Stimulated activated naive B cell treated with anti-CD40 and anti-IgM and Interleukin-4, amounts not matched to agents 10 μg/mL and 1 μg/mL and 100 μg/mL, for 72 hours (primary cell): ENCODE measurements at regions not wholly inside any gene's neighbourhood (a gene's known extent, or its start where the extent isn't known, plus 50 kb on each side); places are given as distances from the start of the nearest gene placed in this dataset.

ENCODE experiments used
- ATAC-seq, 2 donors: fragments of 150-1000 bp; cut with Tn5 transposase; replicated peaks; 2 replicates each; pipeline ENCODE4 v1.10.0; 2021; ENCODE audit warnings: moderate library complexity in 1 of 2
- DNase-seq: peaks from one replicate; pipeline ENCODE4 v3.0.0; 2021
- H3K27ac Mint-ChIP-seq: one replicate; pipeline ENCODE4 v1.8.0; 2022; ENCODE audit warnings: mild to moderate bottlenecking, mixed read lengths
- H3K27me3 Mint-ChIP-seq, 2 donors: one replicate each; pipeline ENCODE4 v1.8.0; 2022; ENCODE audit warnings: mixed read lengths in 2 of 2
- H3K36me3 Mint-ChIP-seq, 2 donors: one replicate each; pipeline ENCODE4 v1.8.0; 2022; ENCODE audit warnings: mixed read lengths in 2 of 2, mild to moderate bottlenecking in 1 of 2
- H3K4me1 Mint-ChIP-seq, 2 donors: one replicate each; pipeline ENCODE4 v1.8.0; 2022; ENCODE audit warnings: mixed read lengths in 2 of 2, mild to moderate bottlenecking in 1 of 2
- H3K4me3 Mint-ChIP-seq, 2 donors: one replicate each; pipeline ENCODE4 v1.8.0; 2022; ENCODE audit warnings: mild to moderate bottlenecking in 2 of 2, mixed read lengths in 2 of 2, moderate library complexity in 1 of 2
- H3K9me3 Mint-ChIP-seq, 2 donors: one replicate each; pipeline ENCODE4 v1.8.0; 2022; ENCODE audit warnings: mixed read lengths in 2 of 2, mild to moderate bottlenecking in 1 of 2

DNA sequence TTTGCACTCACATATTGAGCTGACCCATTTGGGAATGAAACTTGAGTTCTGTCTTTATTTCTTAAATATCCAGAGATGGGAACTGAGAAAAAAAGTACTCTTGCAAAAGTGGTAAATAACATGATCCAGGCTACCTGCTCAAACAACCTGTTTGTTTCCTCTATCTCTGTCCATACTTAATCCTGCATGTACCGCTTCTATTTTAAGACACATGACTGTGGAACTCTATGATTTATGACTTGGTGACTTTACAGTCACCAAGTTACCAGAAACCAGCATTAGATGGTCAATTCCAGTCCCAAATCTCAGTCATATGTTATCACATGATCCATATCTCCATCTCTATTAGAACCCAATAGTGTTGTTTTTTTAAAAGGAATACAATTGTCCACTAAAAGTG lies 606.7 kb downstream of the EPHA5 start:
- H3K4me3 Mint-ChIP-seq, result no peak overlapping the region
- H3K4me1 Mint-ChIP-seq, result no peaks in the 10 kb centered on the region
- DNase-seq, result no peak
- H3K27ac Mint-ChIP-seq, result no peak overlapping the region
- no peaks in the 10 kb centered on the region for H3K27me3 Mint-ChIP-seq
- no peaks in the 10 kb centered on the region for H3K36me3 Mint-ChIP-seq
- ATAC-seq, result no peak
- peaks cover 0 to 2% of the 10 kb centered on the region in 2 donors for H3K9me3 Mint-ChIP-seq

DNA sequence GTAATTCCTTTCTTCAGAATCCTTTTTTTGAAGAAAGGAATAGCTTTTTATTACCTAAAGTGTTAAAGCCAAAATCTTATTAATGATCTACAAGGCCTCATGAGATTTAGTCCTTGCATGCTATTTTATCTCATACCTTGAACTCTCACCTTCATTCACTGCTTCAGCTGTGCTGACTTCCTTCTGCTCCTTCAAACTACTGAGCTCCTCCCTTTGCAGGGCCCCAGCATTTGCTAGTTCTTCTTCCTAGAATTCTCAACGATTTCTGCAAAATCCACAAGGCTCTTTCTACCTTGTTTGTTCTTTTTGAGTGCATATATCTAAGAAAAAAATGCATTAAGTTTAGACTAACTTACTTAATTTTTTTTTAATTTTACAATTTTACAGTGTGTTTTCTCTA lies 619.5 kb downstream of the EPHA5 start:
- Mint-ChIP-seq H3K4me3 (no peak overlapping the region), H3K27ac (no peak overlapping the region), H3K36me3 (no peaks in the 10 kb centered on the region), H3K4me1 (no peaks in the 10 kb centered on the region), H3K27me3 (no peaks in the 10 kb centered on the region), H3K9me3 (peaks cover 4 to 5% of the 10 kb centered on the region in 2 donors)
- ATAC-seq (no peak), DNase-seq (no peak)

DNA sequence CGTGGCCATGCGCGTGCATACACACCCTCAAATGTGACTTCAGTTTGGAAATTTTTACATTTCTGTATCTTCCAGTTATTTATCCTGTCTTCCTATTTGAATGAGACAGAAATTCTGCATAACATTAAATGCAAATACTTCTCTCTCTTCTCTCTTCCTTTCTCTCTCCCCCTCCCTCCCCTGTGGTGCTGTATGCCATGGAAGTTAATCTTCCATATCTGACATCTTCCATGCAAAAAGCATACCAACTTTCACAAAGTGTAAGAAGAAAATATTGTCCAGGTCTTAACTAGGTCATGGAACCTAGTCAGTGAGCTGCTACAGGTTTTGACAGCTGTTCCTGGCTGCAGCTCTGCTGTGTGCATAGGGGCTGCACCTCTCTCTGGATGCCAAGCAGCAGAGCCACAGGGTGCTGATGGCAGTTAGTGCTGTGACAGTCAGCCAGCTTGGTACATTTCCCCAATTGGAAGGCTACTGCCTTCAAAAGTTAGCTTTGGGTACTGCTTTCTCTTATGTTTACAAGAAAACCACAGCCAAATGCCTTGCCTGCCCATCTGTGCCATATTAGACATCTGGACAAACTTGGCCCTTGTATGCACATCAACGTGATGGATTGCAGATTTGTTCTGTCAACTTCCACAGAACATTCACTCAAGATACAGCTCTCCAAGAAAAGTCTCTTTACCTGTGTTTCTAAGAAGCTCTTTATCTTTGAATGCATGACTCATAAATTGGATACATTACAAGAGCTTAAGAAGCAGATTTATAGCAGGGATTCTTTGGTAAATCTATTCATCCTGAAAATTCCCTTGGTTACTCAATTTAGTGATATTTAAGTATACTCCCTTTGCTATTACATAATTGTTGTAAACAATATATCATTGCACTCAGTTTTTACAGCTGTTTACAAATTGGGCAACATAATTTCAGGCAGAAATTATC lies 623.8 kb downstream of the EPHA5 start:
- H3K27ac Mint-ChIP-seq, result no peak overlapping the region
- H3K9me3 Mint-ChIP-seq, result no peaks in the 10 kb centered on the region
- no peaks in the 10 kb centered on the region for H3K27me3 Mint-ChIP-seq
- no peaks in the 10 kb centered on the region for H3K4me1 Mint-ChIP-seq
- no peak for DNase-seq
- no peak for ATAC-seq
- H3K36me3 Mint-ChIP-seq, result no peaks in the 10 kb centered on the region
- H3K4me3 Mint-ChIP-seq, result no peak overlapping the region

DNA sequence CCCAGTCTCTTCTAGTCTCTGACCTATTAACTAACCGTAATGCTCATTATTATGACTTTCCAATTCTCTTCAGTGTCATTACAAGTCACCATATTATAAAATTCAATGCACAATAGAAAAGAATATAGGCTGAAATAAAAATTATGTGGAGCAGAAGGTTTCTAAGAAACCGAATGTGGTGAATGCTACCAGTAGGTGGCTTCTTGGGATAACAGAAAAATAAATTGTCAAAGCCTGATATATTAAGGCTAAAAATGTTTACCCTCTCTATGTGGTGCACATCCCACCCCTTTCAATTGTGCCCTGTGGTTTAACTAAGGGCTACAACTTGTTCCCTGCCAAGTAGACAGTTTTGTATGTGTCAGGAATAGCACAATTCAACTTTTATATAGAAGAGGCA lies 624.6 kb upstream of the TECRL start:
- DNase-seq (no peak), ATAC-seq (no peak)
- Mint-ChIP-seq H3K36me3 (no peaks in the 10 kb centered on the region), H3K4me1 (no peaks in the 10 kb centered on the region), H3K27me3 (no peaks in the 10 kb centered on the region), H3K27ac (no peak overlapping the region), H3K9me3 (peaks cover 0 to 1% of the 10 kb centered on the region in 2 donors), H3K4me3 (no peak overlapping the region)

DNA sequence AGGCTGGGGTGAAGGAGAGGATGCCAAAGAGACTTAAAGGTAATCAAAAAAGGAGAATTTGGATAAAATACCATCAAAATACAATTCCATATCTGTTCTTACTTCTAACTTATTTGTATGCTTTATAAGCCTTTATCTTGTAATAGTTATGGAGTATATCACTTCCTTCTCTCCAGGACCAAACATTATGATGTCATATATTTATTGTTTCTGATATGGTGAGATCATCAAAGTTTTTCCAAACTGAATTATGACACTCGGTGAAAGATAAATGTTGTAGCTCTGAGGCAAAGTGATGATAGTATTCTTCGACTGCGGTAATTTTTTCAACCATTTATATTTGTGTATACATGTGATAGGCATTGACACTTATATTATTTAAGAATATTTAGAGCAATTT lies 619.3 kb upstream of the TECRL start:
- no peaks in the 10 kb centered on the region for H3K36me3 Mint-ChIP-seq
- peaks cover 2 to 8% of the 10 kb centered on the region in 2 donors for H3K9me3 Mint-ChIP-seq
- no peak for ATAC-seq
- no peak overlapping the region for H3K27ac Mint-ChIP-seq
- DNase-seq, result no peak
- H3K27me3 Mint-ChIP-seq, result no peaks in the 10 kb centered on the region
- no peaks in the 10 kb centered on the region for H3K4me1 Mint-ChIP-seq
- no peak overlapping the region for H3K4me3 Mint-ChIP-seq

DNA sequence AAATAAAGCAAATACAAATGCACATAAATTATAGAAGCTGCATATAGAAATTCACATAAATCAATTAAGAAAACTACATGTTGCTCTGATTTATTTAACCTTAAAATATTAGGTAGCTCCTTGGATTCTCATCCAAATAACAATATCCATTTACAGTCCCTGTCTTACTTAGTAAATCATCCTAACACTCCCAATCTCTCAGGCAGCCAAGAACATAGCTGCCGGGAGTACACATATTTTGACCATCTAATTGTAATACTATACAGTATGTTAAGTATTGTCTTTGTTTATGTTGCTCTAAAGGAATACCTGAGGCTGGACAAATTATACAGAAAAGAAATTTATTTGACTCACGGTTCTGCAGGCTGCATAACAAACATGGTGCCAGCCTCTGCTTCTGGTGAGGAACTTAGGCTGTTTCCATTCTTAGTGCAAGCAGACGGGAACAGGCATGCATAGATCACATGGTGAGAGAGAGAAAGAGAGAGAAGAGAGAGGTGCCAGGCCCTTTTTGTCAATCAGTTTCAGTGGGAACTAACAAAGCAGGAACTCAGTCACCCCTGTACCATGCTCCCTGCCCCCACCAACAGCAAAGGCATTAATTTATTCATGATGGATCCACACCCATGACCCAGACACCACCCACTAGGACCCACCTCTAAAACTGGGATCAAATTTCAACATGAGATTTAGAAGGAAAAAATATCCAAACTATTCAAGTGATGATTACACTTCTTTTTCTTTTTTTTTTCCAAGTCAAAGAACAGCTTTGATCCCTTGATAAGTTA lies 614.8 kb upstream of the TECRL start:
- Mint-ChIP-seq H3K9me3 (peaks cover 2 to 8% of the 10 kb centered on the region in 2 donors), H3K36me3 (no peaks in the 10 kb centered on the region), H3K4me3 (no peak overlapping the region), H3K4me1 (no peaks in the 10 kb centered on the region), H3K27me3 (no peaks in the 10 kb centered on the region), H3K27ac (no peak overlapping the region)
- DNase-seq, result no peak
- no peak for ATAC-seq

DNA sequence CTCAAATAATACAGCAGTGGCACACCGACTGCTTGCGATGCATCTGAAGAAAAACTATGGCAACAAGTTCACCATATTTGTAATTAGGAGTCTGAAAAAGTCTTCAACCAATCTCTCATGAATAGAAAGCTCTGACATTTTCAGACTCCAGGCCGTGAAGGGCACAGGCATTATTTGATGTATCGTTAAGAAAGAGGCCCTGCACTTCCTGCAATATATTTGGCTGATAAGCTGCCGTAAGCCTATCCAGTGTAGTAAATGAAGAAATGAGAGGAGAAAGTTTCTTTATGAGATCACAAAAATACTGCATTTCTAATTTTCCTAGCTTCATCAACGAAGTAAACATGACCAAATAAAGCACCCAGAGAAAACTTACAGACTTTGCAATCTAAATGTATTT lies 613.8 kb upstream of the TECRL start:
- Mint-ChIP-seq H3K4me1 (no peaks in the 10 kb centered on the region), H3K4me3 (no peak overlapping the region), H3K9me3 (peaks cover 2 to 8% of the 10 kb centered on the region in 2 donors), H3K36me3 (no peaks in the 10 kb centered on the region), H3K27ac (no peak overlapping the region), H3K27me3 (no peaks in the 10 kb centered on the region)
- DNase-seq (no peak), ATAC-seq (no peak)

DNA sequence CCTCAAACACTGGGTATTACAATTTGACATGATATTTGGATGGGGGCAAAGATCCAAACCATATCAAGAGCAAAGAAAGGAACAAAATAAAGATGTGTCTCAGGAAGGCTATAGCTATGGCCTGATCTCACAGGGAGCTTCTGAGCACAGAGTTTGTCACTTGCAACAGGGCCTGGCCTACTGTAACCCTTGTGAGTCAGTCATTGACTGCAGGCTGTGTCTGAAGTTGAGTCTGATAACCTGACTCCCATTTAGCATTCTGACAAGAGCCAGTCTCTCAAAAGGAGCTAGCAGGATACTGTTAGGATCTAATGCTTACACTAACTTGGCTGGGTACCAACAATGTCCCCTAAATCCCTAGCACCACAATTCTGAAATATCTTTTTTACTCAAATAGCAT lies 612.5 kb upstream of the TECRL start:
- Mint-ChIP-seq H3K27ac (no peak overlapping the region), H3K9me3 (peaks cover 2 to 8% of the 10 kb centered on the region in 2 donors), H3K27me3 (no peaks in the 10 kb centered on the region), H3K4me1 (no peaks in the 10 kb centered on the region), H3K36me3 (no peaks in the 10 kb centered on the region), H3K4me3 (no peak overlapping the region)
- DNase-seq (no peak), ATAC-seq (peak in 1 of 2 donors; percentile 7)

DNA sequence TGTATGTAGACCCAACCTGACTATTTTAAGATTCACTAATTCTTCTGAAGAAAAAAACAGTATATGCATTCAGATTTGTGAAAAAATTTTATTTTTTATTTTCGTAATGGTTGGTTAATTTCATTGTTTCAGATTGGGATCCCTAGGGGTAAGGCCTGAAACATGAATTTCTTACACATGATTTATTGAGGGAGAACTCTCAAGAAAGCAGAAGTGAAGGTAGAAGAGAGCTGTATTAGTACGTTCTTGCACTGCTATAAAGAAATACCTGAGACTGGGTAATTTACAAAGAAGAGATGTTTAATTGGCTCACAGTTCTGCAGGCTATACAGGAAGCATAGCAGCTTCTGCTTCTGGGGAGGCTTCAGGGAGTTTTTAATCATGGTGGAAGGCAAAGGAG lies 611.9 kb upstream of the TECRL start:
- Mint-ChIP-seq H3K9me3 (peaks cover 0 to 8% of the 10 kb centered on the region in 2 donors), H3K27ac (no peak overlapping the region)
- peak in 1 of 2 donors; percentile 45 for ATAC-seq

DNA sequence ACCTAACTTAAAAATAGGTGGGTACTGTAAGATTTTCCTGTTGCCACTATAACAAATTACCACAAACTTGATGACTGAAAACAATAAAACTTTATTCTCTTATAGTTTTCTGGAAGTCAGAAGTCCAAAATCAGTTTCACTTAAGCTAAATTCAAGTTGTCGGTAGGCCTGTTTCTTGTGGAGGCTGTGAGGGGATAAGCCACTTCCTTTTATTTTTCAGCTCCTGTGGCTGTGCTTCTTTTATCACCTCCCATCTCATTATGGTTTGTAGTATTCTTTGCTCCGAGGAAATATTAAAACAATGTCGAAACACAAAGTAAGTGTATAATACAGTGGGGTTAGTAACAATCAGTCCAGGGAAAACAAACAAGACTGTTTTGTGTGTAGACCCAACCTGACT lies 610.5 kb upstream of the TECRL start:
- Mint-ChIP-seq H3K9me3 (no peaks in the 10 kb centered on the region), H3K4me3 (no peak overlapping the region), H3K27ac (no peak overlapping the region), H3K36me3 (no peaks in the 10 kb centered on the region), H3K4me1 (no peaks in the 10 kb centered on the region), H3K27me3 (no peaks in the 10 kb centered on the region)
- DNase-seq, result no peak
- no peak for ATAC-seq

More for the DNA sequence above, 611.9 kb upstream of the TECRL start:
- Mint-ChIP-seq H3K4me3 (no peak overlapping the region), H3K4me1 (no peaks in the 10 kb centered on the region), H3K36me3 (no peaks in the 10 kb centered on the region), H3K27me3 (no peaks in the 10 kb centered on the region)
- DNase-seq, result no peak

DNA sequence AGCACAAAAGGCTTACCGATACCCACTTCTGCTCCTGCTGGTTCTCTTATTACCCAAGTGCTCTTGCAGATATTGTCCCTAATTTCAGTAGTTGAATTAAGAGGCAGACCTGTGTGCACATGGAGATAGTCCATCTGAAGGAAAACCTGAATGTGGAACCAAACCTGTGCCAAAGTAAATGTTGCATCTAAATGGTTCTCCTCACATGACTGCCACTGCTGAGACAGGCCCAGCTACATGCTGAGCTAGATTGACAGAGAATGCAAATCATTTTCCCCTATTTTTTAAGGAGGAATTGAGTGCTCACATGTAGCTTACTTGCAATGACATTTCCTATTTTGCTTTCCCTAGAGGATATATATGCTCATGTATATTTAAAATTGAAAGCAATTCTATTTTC lies 609.1 kb upstream of the TECRL start:
- ATAC-seq, result no peak
- H3K36me3 Mint-ChIP-seq, result no peaks in the 10 kb centered on the region
- no peaks in the 10 kb centered on the region for H3K9me3 Mint-ChIP-seq
- H3K27ac Mint-ChIP-seq, result no peak overlapping the region
- DNase-seq, result no peak
- H3K27me3 Mint-ChIP-seq, result no peaks in the 10 kb centered on the region
- H3K4me3 Mint-ChIP-seq, result no peak overlapping the region
- H3K4me1 Mint-ChIP-seq, result no peaks in the 10 kb centered on the region

DNA sequence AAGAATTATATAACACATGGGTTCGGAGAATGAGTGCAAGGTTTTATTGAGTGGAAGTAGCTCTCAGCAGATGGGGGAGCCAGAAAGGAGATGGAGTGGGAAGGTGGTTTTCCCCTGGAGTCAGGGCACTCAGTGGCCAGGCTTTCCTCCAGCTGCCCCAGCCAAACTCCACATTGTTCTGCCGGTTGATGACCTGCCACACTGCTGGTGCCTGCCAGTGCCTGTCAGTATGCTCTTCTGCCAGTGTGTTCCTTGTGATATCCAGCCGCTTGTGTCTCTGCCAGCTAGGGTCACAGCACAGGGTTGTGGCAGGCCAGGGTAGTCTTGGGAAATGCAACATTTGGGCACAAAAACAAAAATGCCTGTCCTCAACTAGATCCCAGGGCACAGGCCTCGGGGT lies 604.8 kb upstream of the TECRL start:
- DNase-seq (no peak), ATAC-seq (no peak)
- Mint-ChIP-seq H3K4me1 (no peaks in the 10 kb centered on the region), H3K4me3 (no peak overlapping the region), H3K36me3 (no peaks in the 10 kb centered on the region), H3K9me3 (no peaks in the 10 kb centered on the region), H3K27ac (no peak overlapping the region), H3K27me3 (no peaks in the 10 kb centered on the region)

DNA sequence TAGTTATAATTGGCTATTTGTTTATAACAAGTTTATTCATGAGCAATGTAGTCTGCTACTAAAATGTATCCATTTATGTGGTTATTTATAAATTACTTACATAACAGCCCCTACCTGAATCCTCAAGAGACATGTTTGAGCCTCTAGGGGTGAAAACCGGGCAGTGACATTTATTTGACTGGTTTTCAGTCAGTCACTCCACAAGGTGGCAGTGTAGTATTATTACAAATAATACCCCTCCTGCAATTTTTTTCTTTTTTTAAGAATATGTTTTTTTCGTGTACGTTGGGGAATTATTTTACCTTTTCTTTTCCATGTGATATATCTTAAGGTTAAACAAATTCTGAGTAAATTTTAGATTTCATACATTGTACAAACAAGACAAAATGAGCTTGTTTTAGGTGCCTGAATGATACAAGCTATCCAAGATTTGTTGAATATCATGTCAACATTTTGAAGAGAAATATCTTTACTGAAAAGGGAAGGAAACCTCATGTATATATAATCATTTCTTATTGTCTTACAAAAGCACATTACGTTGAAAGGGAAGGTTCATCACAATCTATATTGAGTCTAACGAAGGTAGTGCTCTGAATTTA lies 598.7 kb upstream of the TECRL start:
- Mint-ChIP-seq H3K9me3 (no peaks in the 10 kb centered on the region), H3K4me1 (no peaks in the 10 kb centered on the region), H3K27me3 (no peaks in the 10 kb centered on the region), H3K27ac (no peak overlapping the region), H3K4me3 (no peak overlapping the region), H3K36me3 (no peaks in the 10 kb centered on the region)
- no peak for DNase-seq
- ATAC-seq, result peak in 1 of 2 donors; percentile 29

DNA sequence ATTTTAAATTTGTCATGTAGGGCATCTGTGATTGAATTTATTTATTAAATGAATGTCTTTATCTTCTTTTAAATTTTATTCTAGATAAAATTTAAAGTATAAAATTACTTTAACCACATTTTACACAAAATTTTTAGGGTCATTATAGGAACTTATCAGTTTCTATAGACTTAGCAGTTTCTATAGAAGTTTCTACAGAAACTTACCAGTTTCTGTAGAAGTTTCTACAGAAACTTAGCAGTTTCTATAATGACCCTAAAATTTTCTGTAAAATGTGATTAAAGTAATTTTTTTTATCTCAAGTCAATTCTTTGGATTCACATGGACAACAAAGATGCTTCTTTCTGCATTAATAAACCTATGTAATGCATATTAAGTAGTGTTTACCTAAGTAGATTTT lies 565.9 kb upstream of the TECRL start:
- DNase-seq (no peak), ATAC-seq (no peak)
- peaks cover 1 to 2% of the 10 kb centered on the region in 2 donors for H3K9me3 Mint-ChIP-seq
- H3K27me3 Mint-ChIP-seq, result no peaks in the 10 kb centered on the region
- H3K4me3 Mint-ChIP-seq, result no peak overlapping the region
- H3K36me3 Mint-ChIP-seq, result no peaks in the 10 kb centered on the region
- H3K27ac Mint-ChIP-seq, result no peak overlapping the region
- H3K4me1 Mint-ChIP-seq, result no peaks in the 10 kb centered on the region
